CD4-positive, alpha-beta memory T cell (primary cell): ENCODE measurements at regions not wholly inside any gene's neighbourhood (a gene's known extent, or its start where the extent isn't known, plus 50 kb on each side); places are given as distances from the start of the nearest gene placed in this dataset.

Source experiments
- CTCF ChIA-PET: fragments of 350-600 bp; sonication (Branson Sonifier 250); formaldehyde crosslinking; loops from one replicate; lab custom pipeline; 2021; ENCODE audit warnings: inconsistent platforms; ENCODE audit not compliant: partially characterized antibody; lab: Charles Lee
- POLR2A ChIA-PET: fragments of 350-600 bp; sonication (Branson Sonifier 250); formaldehyde crosslinking; loops from one replicate; lab custom pipeline; 2021; ENCODE audit not compliant: partially characterized antibody; lab: Charles Lee
- DNase-seq, 5 donors: peaks; one replicate each; pipeline versions ENCODE4 v3.0.0 to v3.0.0-alpha.2; 2020 to 2022; ENCODE audit warnings: mixed read lengths in 1 of 5
- H3K27ac ChIP-seq: one replicate; pipeline ENCODE4 v1.7.0; 2013; ENCODE audit warnings: low read depth, low read length
- H3K27me3 ChIP-seq: 2 replicates; pipeline ENCODE4 v1.7.0; 2013; ENCODE audit warnings: mild to moderate bottlenecking, low read length, moderate library complexity; ENCODE audit not compliant: insufficient read depth
- H3K36me3 ChIP-seq: 2 replicates; pipeline ENCODE4 v1.7.0; 2013; ENCODE audit warnings: mild to moderate bottlenecking, low read length, moderate library complexity; ENCODE audit not compliant: insufficient read depth
- H3K4me1 ChIP-seq: 2 replicates; pipeline ENCODE4 v1.7.0; 2013; ENCODE audit warnings: mild to moderate bottlenecking, low read length, moderate library complexity; ENCODE audit not compliant: insufficient read depth
- H3K4me3 ChIP-seq, 2 donors: one replicate each; pipeline ENCODE4 v1.7.0; 2013; ENCODE audit warnings: low read length in 2 of 2, mild to moderate bottlenecking in 1 of 2
- H3K9me3 ChIP-seq, 2 donors: one replicate each; pipeline ENCODE4 v1.7.0; 2013; ENCODE audit warnings: low read length in 2 of 2, control low read depth in 1 of 2; ENCODE audit not compliant: control insufficient read depth in 1 of 2
- H3K27ac Mint-ChIP-seq, 7 donors: one replicate each; pipeline ENCODE4 v1.8.0; 2020 to 2021; ENCODE audit warnings: mixed read lengths in 7 of 7, mild to moderate bottlenecking in 6 of 7, inconsistent platforms in 3 of 7, moderate library complexity in 3 of 7
- H3K27me3 Mint-ChIP-seq, 2 donors: one replicate each; pipeline ENCODE4 v1.8.0; 2020 to 2021; ENCODE audit warnings: mixed read lengths in 2 of 2
- H3K36me3 Mint-ChIP-seq, 2 donors: one replicate each; pipeline ENCODE4 v1.8.0; 2020 to 2021; ENCODE audit warnings: mixed read lengths in 2 of 2, inconsistent platforms in 1 of 2, mild to moderate bottlenecking in 1 of 2
- H3K4me1 Mint-ChIP-seq, 4 donors: one replicate each; pipeline ENCODE4 v1.8.0; 2020 to 2021; ENCODE audit warnings: mixed read lengths in 4 of 4, mild to moderate bottlenecking in 1 of 4
- H3K4me3 Mint-ChIP-seq, 8 donors: one replicate each; pipeline ENCODE4 v1.8.0; 2020 to 2021; ENCODE audit warnings: mixed read lengths in 8 of 8, mild to moderate bottlenecking in 7 of 8, moderate library complexity in 6 of 8, inconsistent platforms in 3 of 8
- H3K9me3 Mint-ChIP-seq, 8 donors: one replicate each; pipeline ENCODE4 v1.8.0; 2020 to 2021; ENCODE audit warnings: mixed read lengths in 8 of 8, mild to moderate bottlenecking in 5 of 8, inconsistent platforms in 3 of 8, moderate library complexity in 1 of 8
- intact Hi-C: fragments of 100-400 bp; cut with micrococcal nuclease; formaldehyde crosslinking; loops from one replicate; pipeline ENCODE4 v1.15.1; 2023

GRCh38 chr3:176795891-176796290 lies 401.4 kb downstream of the TBL1XR1 start:
- no peak overlapping the region for H3K4me3 ChIP-seq
- no peak for DNase-seq
- intact Hi-C loops: no loop called here
- H3K9me3 Mint-ChIP-seq: peaks cover 0 to 1% (median 0%) of the 10 kb centered on the region in 8 donors
- no peak overlapping the region for H3K4me3 Mint-ChIP-seq
- H3K27ac Mint-ChIP-seq: no peak overlapping the region
- H3K4me1 ChIP-seq: no peaks in the 10 kb centered on the region
- CTCF ChIA-PET: no interaction called here
- H3K36me3 ChIP-seq: no peaks in the 10 kb centered on the region
- peaks cover 2 to 7% of the 10 kb centered on the region in 2 donors for H3K27me3 Mint-ChIP-seq
- H3K4me1 Mint-ChIP-seq: no peaks in the 10 kb centered on the region
- POLR2A ChIA-PET: no interaction called here
- no peak overlapping the region for H3K27ac ChIP-seq
- H3K9me3 ChIP-seq: no peaks in the 10 kb centered on the region
- H3K27me3 ChIP-seq: no peaks in the 10 kb centered on the region
- H3K36me3 Mint-ChIP-seq: no peaks in the 10 kb centered on the region

GRCh38 chr3:176794406-176794805 lies 402.9 kb downstream of the TBL1XR1 start:
- H3K4me1 Mint-ChIP-seq: no peaks in the 10 kb centered on the region
- no peaks in the 10 kb centered on the region for H3K9me3 Mint-ChIP-seq
- Histone ChIP-seq H3K27me3 (no peaks in the 10 kb centered on the region), H3K27ac (no peak overlapping the region), H3K9me3 (no peaks in the 10 kb centered on the region), H3K4me1 (no peaks in the 10 kb centered on the region), H3K4me3 (no peak overlapping the region), H3K36me3 (no peaks in the 10 kb centered on the region)
- peaks cover 3 to 6% of the 10 kb centered on the region in 2 donors for H3K27me3 Mint-ChIP-seq
- H3K27ac Mint-ChIP-seq: no peak overlapping the region
- H3K36me3 Mint-ChIP-seq: no peaks in the 10 kb centered on the region
- no peak overlapping the region for H3K4me3 Mint-ChIP-seq
- no peak for DNase-seq
- POLR2A ChIA-PET: no interaction called here
- CTCF ChIA-PET: no interaction called here
- intact Hi-C loops: no loop called here

- ChIA-PET POLR2A (no interaction called here), CTCF (no interaction called here)
- Mint-ChIP-seq H3K27me3 (peaks cover 4 to 12% of the 10 kb centered on the region in 2 donors), H3K9me3 (no peaks in the 10 kb centered on the region), H3K4me1 (no peaks in the 10 kb centered on the region), H3K27ac (no peak overlapping the region), H3K36me3 (no peaks in the 10 kb centered on the region), H3K4me3 (no peak overlapping the region)
- no peak for DNase-seq
- Histone ChIP-seq H3K27me3 (no peaks in the 10 kb centered on the region), H3K36me3 (no peaks in the 10 kb centered on the region), H3K9me3 (no peaks in the 10 kb centered on the region), H3K4me3 (no peak overlapping the region), H3K4me1 (no peaks in the 10 kb centered on the region), H3K27ac (no peak overlapping the region)
- intact Hi-C loops: no loop called here
Observed at GRCh38 chr3:176789947-176790346, 407.3 kb downstream of the TBL1XR1 start.

GRCh38 chr3:176789281-176789705 lies 408.0 kb downstream of the TBL1XR1 start:
- Histone ChIP-seq H3K9me3 (no peaks in the 10 kb centered on the region), H3K4me3 (no peak overlapping the region), H3K36me3 (no peaks in the 10 kb centered on the region), H3K4me1 (no peaks in the 10 kb centered on the region), H3K27me3 (no peaks in the 10 kb centered on the region), H3K27ac (no peak overlapping the region)
- ChIA-PET CTCF (no interaction called here), POLR2A (no interaction called here)
- Mint-ChIP-seq H3K36me3 (no peaks in the 10 kb centered on the region), H3K4me1 (no peaks in the 10 kb centered on the region), H3K27ac (no peak overlapping the region), H3K9me3 (no peaks in the 10 kb centered on the region), H3K27me3 (peaks cover 4 to 12% of the 10 kb centered on the region in 2 donors), H3K4me3 (no peak overlapping the region)
- DNase-seq: no peak
- intact Hi-C loops: no loop called here

GRCh38 chr3:176787506-176787905 lies 409.8 kb downstream of the TBL1XR1 start:
- ChIA-PET CTCF (no interaction called here), POLR2A (no interaction called here)

GRCh38 chr3:176785171-176785570 lies 412.1 kb downstream of the TBL1XR1 start:
- Mint-ChIP-seq H3K4me1 (no peaks in the 10 kb centered on the region), H3K27ac (no peak overlapping the region), H3K27me3 (peaks cover 5 to 11% of the 10 kb centered on the region in 2 donors), H3K4me3 (no peak overlapping the region), H3K9me3 (peaks cover 0 to 3% (median 0%) of the 10 kb centered on the region in 8 donors), H3K36me3 (no peaks in the 10 kb centered on the region)
- CTCF ChIA-PET: no interaction called here
- H3K27me3 ChIP-seq: no peaks in the 10 kb centered on the region
- no peaks in the 10 kb centered on the region for H3K9me3 ChIP-seq
- no peaks in the 10 kb centered on the region for H3K4me1 ChIP-seq
- H3K4me3 ChIP-seq: no peak overlapping the region
- no peaks in the 10 kb centered on the region for H3K36me3 ChIP-seq
- no peak for DNase-seq
- POLR2A ChIA-PET: no interaction called here
- intact Hi-C loops: no loop called here
- H3K27ac ChIP-seq: no peak overlapping the region

More at GRCh38 chr3:176787506-176787905, 409.8 kb downstream of the TBL1XR1 start:
- H3K4me3 Mint-ChIP-seq: no peak overlapping the region
- no peaks in the 10 kb centered on the region for H3K36me3 ChIP-seq
- H3K9me3 ChIP-seq: no peaks in the 10 kb centered on the region
- H3K4me1 Mint-ChIP-seq: no peaks in the 10 kb centered on the region
- no peak for DNase-seq
- intact Hi-C loops: no loop called here
- H3K27me3 ChIP-seq: no peaks in the 10 kb centered on the region
- H3K36me3 Mint-ChIP-seq: no peaks in the 10 kb centered on the region
- no peak overlapping the region for H3K27ac Mint-ChIP-seq
- no peak overlapping the region for H3K4me3 ChIP-seq
- H3K27me3 Mint-ChIP-seq: peaks cover 5 to 11% of the 10 kb centered on the region in 2 donors
- H3K9me3 Mint-ChIP-seq: peaks cover 0 to 3% (median 0%) of the 10 kb centered on the region in 8 donors
- H3K4me1 ChIP-seq: no peaks in the 10 kb centered on the region
- no peak overlapping the region for H3K27ac ChIP-seq

- peaks cover 0 to 1% of the 10 kb centered on the region in 2 donors for H3K27me3 Mint-ChIP-seq
- no peak overlapping the region for H3K27ac Mint-ChIP-seq
- Histone ChIP-seq H3K4me3 (no peak overlapping the region), H3K4me1 (no peaks in the 10 kb centered on the region), H3K27me3 (no peaks in the 10 kb centered on the region), H3K9me3 (no peaks in the 10 kb centered on the region), H3K36me3 (no peaks in the 10 kb centered on the region), H3K27ac (no peak overlapping the region)
- no peak overlapping the region for H3K4me3 Mint-ChIP-seq
- ChIA-PET POLR2A (no interaction called here), CTCF (no interaction called here)
- no peaks in the 10 kb centered on the region for H3K4me1 Mint-ChIP-seq
- no peak for DNase-seq
- H3K9me3 Mint-ChIP-seq: peaks cover 0 to 3% (median 0%) of the 10 kb centered on the region in 8 donors
- intact Hi-C loops: no loop called here
- H3K36me3 Mint-ChIP-seq: no peaks in the 10 kb centered on the region
Observed at GRCh38 chr3:176780766-176781165, 416.5 kb downstream of the TBL1XR1 start.
